GM23338 (cell line): ENCODE measurements at regions not wholly inside any gene's neighbourhood (a gene's known extent, or its start where the extent isn't known, plus 50 kb on each side); places are given as distances from the start of the nearest gene placed in this dataset.

Experiments used
- ETS1 ChIP-seq: IDR thresholded peaks from 2 replicates; pipeline ENCODE4 v1.6.1; 2016; ENCODE audit warnings: antibody characterized with exemption
- EZH2phosphoT487 ChIP-seq: fragments of 200-600 bp; sonication (generic); IDR thresholded peaks from one replicate; pipeline ENCODE4 v1.8.1; 2018; ENCODE audit warnings: antibody characterized with exemption; ENCODE audit not compliant: unreplicated experiment
- POLR2AphosphoS5 ChIP-seq: IDR thresholded peaks from 2 replicates; pipeline ENCODE4 v1.6.1; 2016; ENCODE audit warnings: antibody characterized with exemption, low read depth
- TF ChIP-seq, protein P1 (sequence below), 2 experiments: fragments of 200-600 bp in 1 of 2; sonication (generic) in 1 of 2; conservative IDR thresholded peaks; 2 replicates each; pipeline versions ENCODE4 v1.5.1 to v1.6.1; 2016 to 2017; ENCODE audit warnings: antibody characterized with exemption in 2 of 2, low read depth in 2 of 2, mild to moderate bottlenecking in 2 of 2, moderate library complexity in 1 of 2
- TF ChIP-seq, protein P2 (sequence below): IDR thresholded peaks from one replicate; pipeline ENCODE4 v1.6.1; 2018; ENCODE audit warnings: antibody characterized with exemption; ENCODE audit not compliant: unreplicated experiment

DNA sequence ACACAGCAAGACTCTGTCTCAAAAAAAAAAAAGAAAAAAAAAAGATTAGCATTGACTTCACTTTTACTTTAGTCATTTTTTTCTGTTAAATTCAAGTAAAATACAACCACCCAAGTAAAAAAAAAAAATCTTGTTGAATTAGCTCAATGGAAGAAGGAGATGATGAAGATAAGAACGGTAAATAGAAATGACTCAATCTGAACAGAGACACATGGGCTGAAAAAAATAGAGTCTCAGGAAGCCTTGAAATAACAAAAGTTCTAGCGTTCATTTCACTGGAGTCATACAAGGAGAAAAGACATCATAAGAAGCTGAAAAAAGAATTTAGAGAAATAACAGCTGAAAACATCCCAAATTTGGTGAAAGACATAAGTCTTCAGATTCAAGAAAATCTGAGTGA is 75.5 kb downstream of the CASP3 start:
- TF ChIP-seq EZH2phosphoT487: no peak
- TF ChIP-seq, protein P1, sequence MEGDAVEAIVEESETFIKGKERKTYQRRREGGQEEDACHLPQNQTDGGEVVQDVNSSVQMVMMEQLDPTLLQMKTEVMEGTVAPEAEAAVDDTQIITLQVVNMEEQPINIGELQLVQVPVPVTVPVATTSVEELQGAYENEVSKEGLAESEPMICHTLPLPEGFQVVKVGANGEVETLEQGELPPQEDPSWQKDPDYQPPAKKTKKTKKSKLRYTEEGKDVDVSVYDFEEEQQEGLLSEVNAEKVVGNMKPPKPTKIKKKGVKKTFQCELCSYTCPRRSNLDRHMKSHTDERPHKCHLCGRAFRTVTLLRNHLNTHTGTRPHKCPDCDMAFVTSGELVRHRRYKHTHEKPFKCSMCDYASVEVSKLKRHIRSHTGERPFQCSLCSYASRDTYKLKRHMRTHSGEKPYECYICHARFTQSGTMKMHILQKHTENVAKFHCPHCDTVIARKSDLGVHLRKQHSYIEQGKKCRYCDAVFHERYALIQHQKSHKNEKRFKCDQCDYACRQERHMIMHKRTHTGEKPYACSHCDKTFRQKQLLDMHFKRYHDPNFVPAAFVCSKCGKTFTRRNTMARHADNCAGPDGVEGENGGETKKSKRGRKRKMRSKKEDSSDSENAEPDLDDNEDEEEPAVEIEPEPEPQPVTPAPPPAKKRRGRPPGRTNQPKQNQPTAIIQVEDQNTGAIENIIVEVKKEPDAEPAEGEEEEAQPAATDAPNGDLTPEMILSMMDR (conservative IDR thresholded peaks at IDR 0.05; ENCODE audit: low read depth in 2 of 2): no peak
- no peak for TF ChIP-seq ETS1
- TF ChIP-seq, protein P2, sequence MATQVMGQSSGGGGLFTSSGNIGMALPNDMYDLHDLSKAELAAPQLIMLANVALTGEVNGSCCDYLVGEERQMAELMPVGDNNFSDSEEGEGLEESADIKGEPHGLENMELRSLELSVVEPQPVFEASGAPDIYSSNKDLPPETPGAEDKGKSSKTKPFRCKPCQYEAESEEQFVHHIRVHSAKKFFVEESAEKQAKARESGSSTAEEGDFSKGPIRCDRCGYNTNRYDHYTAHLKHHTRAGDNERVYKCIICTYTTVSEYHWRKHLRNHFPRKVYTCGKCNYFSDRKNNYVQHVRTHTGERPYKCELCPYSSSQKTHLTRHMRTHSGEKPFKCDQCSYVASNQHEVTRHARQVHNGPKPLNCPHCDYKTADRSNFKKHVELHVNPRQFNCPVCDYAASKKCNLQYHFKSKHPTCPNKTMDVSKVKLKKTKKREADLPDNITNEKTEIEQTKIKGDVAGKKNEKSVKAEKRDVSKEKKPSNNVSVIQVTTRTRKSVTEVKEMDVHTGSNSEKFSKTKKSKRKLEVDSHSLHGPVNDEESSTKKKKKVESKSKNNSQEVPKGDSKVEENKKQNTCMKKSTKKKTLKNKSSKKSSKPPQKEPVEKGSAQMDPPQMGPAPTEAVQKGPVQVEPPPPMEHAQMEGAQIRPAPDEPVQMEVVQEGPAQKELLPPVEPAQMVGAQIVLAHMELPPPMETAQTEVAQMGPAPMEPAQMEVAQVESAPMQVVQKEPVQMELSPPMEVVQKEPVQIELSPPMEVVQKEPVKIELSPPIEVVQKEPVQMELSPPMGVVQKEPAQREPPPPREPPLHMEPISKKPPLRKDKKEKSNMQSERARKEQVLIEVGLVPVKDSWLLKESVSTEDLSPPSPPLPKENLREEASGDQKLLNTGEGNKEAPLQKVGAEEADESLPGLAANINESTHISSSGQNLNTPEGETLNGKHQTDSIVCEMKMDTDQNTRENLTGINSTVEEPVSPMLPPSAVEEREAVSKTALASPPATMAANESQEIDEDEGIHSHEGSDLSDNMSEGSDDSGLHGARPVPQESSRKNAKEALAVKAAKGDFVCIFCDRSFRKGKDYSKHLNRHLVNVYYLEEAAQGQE: no peak
- TF ChIP-seq POLR2AphosphoS5: no peak
